ENCODE measurements at regions not wholly inside any gene's neighbourhood (a gene's known extent, or its start where the extent isn't known, plus 50 kb on each side); places are given as distances from the start of the nearest gene placed in this dataset.

DNA sequence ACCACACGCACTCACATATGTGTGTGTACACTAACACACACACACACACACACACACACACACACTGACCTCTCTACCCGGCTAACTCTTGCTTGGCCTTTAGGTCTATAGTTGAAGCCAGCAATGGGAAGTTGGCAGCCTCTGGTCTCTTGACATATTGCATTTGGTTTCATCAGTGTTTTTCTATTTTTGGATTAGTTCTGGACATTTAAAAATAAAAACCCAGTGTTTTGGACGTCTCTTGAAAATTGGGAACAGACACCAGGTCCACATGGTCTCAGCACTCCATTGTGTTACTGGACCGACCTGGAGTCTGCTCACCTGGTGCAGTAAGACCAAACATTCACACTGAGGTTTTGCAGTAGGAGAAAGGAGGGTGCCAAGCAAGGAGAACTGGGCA, 50.4 kb upstream of the AFF3 start:
- ChIA-PET CTCF (interaction anchor here (0.6 kb wide), 1 partner anchor 189 kb away, joined by 3 read pairs; no protein-coding TSS in a partner anchor), POLR2A (no interaction called here)
- no peak overlapping the region for H3K4me3 ChIP-seq
- 40% methylated on average over 4 of the region's 4 CpGs for WGBS (ENCODE audit: missing lambda C conversion rate)
- H3K4me2 ChIP-seq: no peak overlapping the region
- DNase-seq (ENCODE audit: low read depth in 1 of 2, low spot score in 1 of 2) (no peak), FAIRE-seq (no peak), ATAC-seq (no peak)
- no peaks in the 10 kb centered on the region for H3K4me1 ChIP-seq
- TF ChIP-seq EP300 (IDR thresholded peaks at IDR 0.05): no peak
- TF ChIP-seq, protein P1, sequence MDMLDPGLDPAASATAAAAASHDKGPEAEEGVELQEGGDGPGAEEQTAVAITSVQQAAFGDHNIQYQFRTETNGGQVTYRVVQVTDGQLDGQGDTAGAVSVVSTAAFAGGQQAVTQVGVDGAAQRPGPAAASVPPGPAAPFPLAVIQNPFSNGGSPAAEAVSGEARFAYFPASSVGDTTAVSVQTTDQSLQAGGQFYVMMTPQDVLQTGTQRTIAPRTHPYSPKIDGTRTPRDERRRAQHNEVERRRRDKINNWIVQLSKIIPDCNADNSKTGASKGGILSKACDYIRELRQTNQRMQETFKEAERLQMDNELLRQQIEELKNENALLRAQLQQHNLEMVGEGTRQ (IDR thresholded peaks at IDR 0.05): no peak
- no peak for TF ChIP-seq RARB (CRISPR knock-in tag; IDR thresholded peaks at IDR 0.05)
- no peak for TF ChIP-seq MAFK (IDR thresholded peaks at IDR 0.05; ENCODE audit: partially characterized antibody)
- no peak for TF ChIP-seq HDAC2 (IDR thresholded peaks at IDR 0.05)
- no peak for TF ChIP-seq GATA3 (IDR thresholded peaks at IDR 0.05; ENCODE audit: borderline replicate concordance)
- TF ChIP-seq, protein P2, sequence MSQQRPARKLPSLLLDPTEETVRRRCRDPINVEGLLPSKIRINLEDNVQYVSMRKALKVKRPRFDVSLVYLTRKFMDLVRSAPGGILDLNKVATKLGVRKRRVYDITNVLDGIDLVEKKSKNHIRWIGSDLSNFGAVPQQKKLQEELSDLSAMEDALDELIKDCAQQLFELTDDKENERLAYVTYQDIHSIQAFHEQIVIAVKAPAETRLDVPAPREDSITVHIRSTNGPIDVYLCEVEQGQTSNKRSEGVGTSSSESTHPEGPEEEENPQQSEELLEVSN (IDR thresholded peaks at IDR 0.05; ENCODE audit: borderline replicate concordance, low read depth): no peak
- no peak for TF ChIP-seq KDM5A (IDR thresholded peaks at IDR 0.05)
- TF ChIP-seq, protein P3, sequence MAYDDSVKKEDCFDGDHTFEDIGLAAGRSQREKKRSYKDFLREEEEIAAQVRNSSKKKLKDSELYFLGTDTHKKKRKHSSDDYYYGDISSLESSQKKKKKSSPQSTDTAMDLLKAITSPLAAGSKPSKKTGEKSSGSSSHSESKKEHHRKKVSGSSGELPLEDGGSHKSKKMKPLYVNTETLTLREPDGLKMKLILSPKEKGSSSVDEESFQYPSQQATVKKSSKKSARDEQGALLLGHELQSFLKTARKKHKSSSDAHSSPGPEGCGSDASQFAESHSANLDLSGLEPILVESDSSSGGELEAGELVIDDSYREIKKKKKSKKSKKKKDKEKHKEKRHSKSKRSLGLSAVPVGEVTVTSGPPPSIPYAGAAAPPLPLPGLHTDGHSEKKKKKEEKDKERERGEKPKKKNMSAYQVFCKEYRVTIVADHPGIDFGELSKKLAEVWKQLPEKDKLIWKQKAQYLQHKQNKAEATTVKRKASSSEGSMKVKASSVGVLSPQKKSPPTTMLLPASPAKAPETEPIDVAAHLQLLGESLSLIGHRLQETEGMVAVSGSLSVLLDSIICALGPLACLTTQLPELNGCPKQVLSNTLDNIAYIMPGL (CRISPR knock-in tag; IDR thresholded peaks at IDR 0.05; ENCODE audit: borderline replicate concordance): no peak
- TF ChIP-seq NPAS2 (CRISPR knock-in tag; IDR thresholded peaks at IDR 0.05; ENCODE audit: borderline replicate concordance): no peak
- TF ChIP-seq CBX2 (IDR thresholded peaks at IDR 0.05; ENCODE audit: borderline replicate concordance, low read depth): no peak
- H3K27ac ChIP-seq: no peak overlapping the region
- H3K9me3 ChIP-seq: no peaks in the 10 kb centered on the region

DNA sequence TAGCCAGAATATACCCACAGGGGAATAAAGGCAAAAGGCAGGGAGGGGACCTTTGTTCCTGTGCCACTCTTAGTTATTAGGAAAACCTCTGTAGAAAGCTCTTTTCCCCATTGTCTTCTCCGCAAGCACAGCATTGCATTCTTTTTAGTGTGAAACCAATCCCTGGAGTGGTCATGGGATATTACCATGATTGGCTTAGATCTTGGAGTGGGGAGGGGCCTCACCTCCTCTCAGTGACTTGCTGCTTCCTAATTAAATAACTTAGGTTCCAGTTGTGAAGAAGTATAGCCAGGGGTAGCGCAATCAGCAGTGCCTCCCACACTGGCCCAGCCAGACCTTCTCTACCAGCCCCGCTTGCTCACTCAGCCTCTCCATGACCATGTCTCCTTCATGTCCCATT, 49.9 kb upstream of the AFF3 start:
- no peak for FAIRE-seq
- no peak overlapping the region for H3K4me2 ChIP-seq
- ATAC-seq: no peak
- H3K27ac ChIP-seq: no peak overlapping the region
- H3K4me3 ChIP-seq: no peak overlapping the region
- H3K4me1 ChIP-seq: no peaks in the 10 kb centered on the region
- CTCF ChIA-PET: interaction anchor here (0.6 kb wide), 1 partner anchor 190 kb away, joined by 3 read pairs; no protein-coding TSS in a partner anchor
- POLR2A ChIA-PET: no interaction called here
- DNase-seq (ENCODE audit: low read depth in 1 of 2, low spot score in 1 of 2): no peak
- no peak for TF ChIP-seq HOXB5 (CRISPR knock-in tag; IDR thresholded peaks at IDR 0.05)
- TF ChIP-seq HOXB13 (CRISPR knock-in tag; IDR thresholded peaks at IDR 0.05; ENCODE audit: low read depth): no peak
- TF ChIP-seq RNF2 (IDR thresholded peaks at IDR 0.05; ENCODE audit: borderline replicate concordance, low read depth): no peak
- TF ChIP-seq POLR2A (IDR thresholded peaks at IDR 0.05; ENCODE audit: low read length): no peak
- TF ChIP-seq TP53 (CRISPR knock-in tag; IDR thresholded peaks at IDR 0.05): no peak
- TF ChIP-seq SMC3 (IDR thresholded peaks at IDR 0.05): no peak
- TF ChIP-seq FOSB (CRISPR knock-in tag; IDR thresholded peaks at IDR 0.05): no peak
- TF ChIP-seq NFE2L2 (conservative IDR thresholded peaks at IDR 0.05; ENCODE audit: low read length): no peak
- no peak for TF ChIP-seq BHLHE40 (IDR thresholded peaks at IDR 0.05; ENCODE audit: low read depth, low read length)
- TF ChIP-seq, protein P2 (IDR thresholded peaks at IDR 0.05; ENCODE audit: borderline replicate concordance, low read depth): no peak
- TF ChIP-seq, protein P4, sequence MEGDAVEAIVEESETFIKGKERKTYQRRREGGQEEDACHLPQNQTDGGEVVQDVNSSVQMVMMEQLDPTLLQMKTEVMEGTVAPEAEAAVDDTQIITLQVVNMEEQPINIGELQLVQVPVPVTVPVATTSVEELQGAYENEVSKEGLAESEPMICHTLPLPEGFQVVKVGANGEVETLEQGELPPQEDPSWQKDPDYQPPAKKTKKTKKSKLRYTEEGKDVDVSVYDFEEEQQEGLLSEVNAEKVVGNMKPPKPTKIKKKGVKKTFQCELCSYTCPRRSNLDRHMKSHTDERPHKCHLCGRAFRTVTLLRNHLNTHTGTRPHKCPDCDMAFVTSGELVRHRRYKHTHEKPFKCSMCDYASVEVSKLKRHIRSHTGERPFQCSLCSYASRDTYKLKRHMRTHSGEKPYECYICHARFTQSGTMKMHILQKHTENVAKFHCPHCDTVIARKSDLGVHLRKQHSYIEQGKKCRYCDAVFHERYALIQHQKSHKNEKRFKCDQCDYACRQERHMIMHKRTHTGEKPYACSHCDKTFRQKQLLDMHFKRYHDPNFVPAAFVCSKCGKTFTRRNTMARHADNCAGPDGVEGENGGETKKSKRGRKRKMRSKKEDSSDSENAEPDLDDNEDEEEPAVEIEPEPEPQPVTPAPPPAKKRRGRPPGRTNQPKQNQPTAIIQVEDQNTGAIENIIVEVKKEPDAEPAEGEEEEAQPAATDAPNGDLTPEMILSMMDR (IDR thresholded peaks at IDR 0.05): no peak
- no peak for TF ChIP-seq POLR2AphosphoS2 (conservative IDR thresholded peaks at IDR 0.05; ENCODE audit: low read length)
- 90% methylated on average over 3 of the region's 3 CpGs for WGBS (ENCODE audit: missing lambda C conversion rate)
- H3K9me3 ChIP-seq: no peaks in the 10 kb centered on the region

Measured in A549 (cell line).